ENCODE measurements at regions not wholly inside any gene's neighbourhood (a gene's known extent, or its start where the extent isn't known, plus 50 kb on each side); places are given as distances from the start of the nearest gene placed in this dataset.

GRCh38 chr3:67715971-67716370, 61.6 kb upstream of the SUCLG2 start:
- POLR2A ChIA-PET: no interaction called here

GRCh38 chr3:67713764-67714469, 59.5 kb upstream of the SUCLG2 start:
- CTCF ChIA-PET: interaction anchor here (0.7 kb wide), 1 partner anchor 1148 kb away, joined by 3 read pairs; no protein-coding TSS in a partner anchor
- POLR2A ChIA-PET: no interaction called here
- DNase-seq (ENCODE audit: extremely low spot score): no peak
- no peak for TF ChIP-seq CTCF (IDR thresholded peaks at IDR 0.05; ENCODE audit: control extremely low read depth, extremely low read depth, low read depth, missing control alignments)

More at GRCh38 chr3:67715971-67716370, 61.6 kb upstream of the SUCLG2 start:
- DNase-seq (ENCODE audit: extremely low spot score): no peak
- CTCF ChIA-PET: interaction anchor here (1.2 to 1.5 kb wide), 2 partner anchors 9 to 11 kb away, joined by 3 read pairs; no protein-coding TSS in a partner anchor
- TF ChIP-seq CTCF (IDR thresholded peaks at IDR 0.05; ENCODE audit: control extremely low read depth, extremely low read depth, low read depth, missing control alignments): no peak

GRCh38 chr3:67712259-67712658, 57.8 kb upstream of the SUCLG2 start:
- no peak for TF ChIP-seq CTCF (IDR thresholded peaks at IDR 0.05; ENCODE audit: control extremely low read depth, extremely low read depth, low read depth, missing control alignments)
- ChIA-PET POLR2A (no interaction called here), CTCF (interaction anchor here (1.0 kb wide), 1 partner anchor 9 kb away, joined by 4 read pairs; no protein-coding TSS in a partner anchor)
- DNase-seq (ENCODE audit: extremely low spot score): no peak

- no peak for DNase-seq (ENCODE audit: extremely low spot score)
- ChIA-PET POLR2A (no interaction called here), CTCF (interaction anchor here (1.3 kb wide), 1 partner anchor 9 kb away, joined by 3 read pairs; no protein-coding TSS in a partner anchor)
- TF ChIP-seq CTCF (IDR thresholded peaks at IDR 0.05; ENCODE audit: control extremely low read depth, extremely low read depth, low read depth, missing control alignments): no peak
Measured at GRCh38 chr3:67710396-67710795, 56.0 kb upstream of the SUCLG2 start.

GRCh38 chr3:67706934-67707333, 52.5 kb upstream of the SUCLG2 start:
- ChIA-PET CTCF (interaction anchor here (0.9 kb wide), 1 partner anchor 9 kb away, joined by 3 read pairs; no protein-coding TSS in a partner anchor), POLR2A (no interaction called here)
- no peak for DNase-seq (ENCODE audit: extremely low spot score)
- no peak for TF ChIP-seq CTCF (IDR thresholded peaks at IDR 0.05; ENCODE audit: control extremely low read depth, extremely low read depth, low read depth, missing control alignments)

GRCh38 chr3:67704322-67704721, 49.9 kb upstream of the SUCLG2 start:
- peak; percentile 9 for TF ChIP-seq CTCF (IDR thresholded peaks at IDR 0.05; ENCODE audit: control extremely low read depth, extremely low read depth, low read depth, missing control alignments)
- ChIA-PET POLR2A (no interaction called here), CTCF (interaction anchor here (1.0 to 1.3 kb wide), 4 partner anchors 9 to 24 kb away, joined by 3 to 5 read pairs (median 3); no protein-coding TSS in a partner anchor)
- no peak for DNase-seq (ENCODE audit: extremely low spot score)
